Suppressor macrophage treated with lipopolysaccharide for 4 hours (primary cell): ENCODE measurements at regions not wholly inside any gene's neighbourhood (a gene's known extent, or its start where the extent isn't known, plus 50 kb on each side); places are given as distances from the start of the nearest gene placed in this dataset.
A peak's percentile ranks its signal among the peaks of the same experiment; 100 is the strongest.
"Not testable (repeated sequence)": the region's sequence is repeated elsewhere in the genome, so short reads cannot be mapped to it uniquely, and the experiment has no call there.

Experiments used
- DNase-seq: peaks from one replicate; pipeline ENCODE4 v3.0.0-alpha.2; 2020

- DNase-seq = no peak
These were observed 616.5 kb upstream of the CITED2 start for GRCh38 chr6:139990856-139991465.

GRCh38 chr6:139990026-139990686 lies 615.7 kb upstream of the CITED2 start:
- peak; percentile 63 for DNase-seq

- DNase-seq = no peak
These were observed 614.2 kb upstream of the CITED2 start for GRCh38 chr6:139988685-139989084.

GRCh38 chr6:139987091-139987490 lies 612.6 kb upstream of the CITED2 start:
- no peak for DNase-seq

GRCh38 chr6:139985236-139985815 lies 610.9 kb upstream of the CITED2 start:
- DNase-seq = no peak

- DNase-seq = no peak
These were observed 609.9 kb upstream of the CITED2 start for GRCh38 chr6:139984317-139984716.

GRCh38 chr6:139983555-139984276 lies 609.3 kb upstream of the CITED2 start:
- DNase-seq = no peak

- no peak for DNase-seq
These were observed 608.3 kb upstream of the CITED2 start for GRCh38 chr6:139982652-139983295.

GRCh38 chr6:139982195-139982594 lies 607.7 kb upstream of the CITED2 start:
- no peak for DNase-seq

- DNase-seq = no peak
These were observed 607.3 kb upstream of the CITED2 start for GRCh38 chr6:139981768-139982181.

- no peak for DNase-seq
These were observed 606.7 kb upstream of the CITED2 start for GRCh38 chr6:139981066-139981624.

GRCh38 chr6:139980631-139981030 lies 606.2 kb upstream of the CITED2 start:
- not testable (repeated sequence) for DNase-seq

GRCh38 chr6:139979021-139979725 lies 604.7 kb upstream of the CITED2 start:
- DNase-seq = no peak

- DNase-seq = no peak
These were observed 603.5 kb upstream of the CITED2 start for GRCh38 chr6:139977887-139978332.

- DNase-seq = no peak
These were observed 599.4 kb upstream of the CITED2 start for GRCh38 chr6:139973669-139974344.

- DNase-seq = no peak
These were observed 597.7 kb upstream of the CITED2 start for GRCh38 chr6:139972116-139972515.

GRCh38 chr6:139970591-139970991 lies 596.1 kb upstream of the CITED2 start:
- DNase-seq = no peak

- DNase-seq = no peak
These were observed 593.0 kb upstream of the CITED2 start for GRCh38 chr6:139967497-139967896.

- DNase-seq = no peak
These were observed 590.9 kb upstream of the CITED2 start for GRCh38 chr6:139965393-139965792.

- DNase-seq = no peak
These were observed 590.3 kb upstream of the CITED2 start for GRCh38 chr6:139964737-139965136.

- DNase-seq = no peak
These were observed 588.4 kb upstream of the CITED2 start for GRCh38 chr6:139962654-139963347.
